ENCODE measurements at regions not wholly inside any gene's neighbourhood (a gene's known extent, or its start where the extent isn't known, plus 50 kb on each side); places are given as distances from the start of the nearest gene placed in this dataset.

DNA sequence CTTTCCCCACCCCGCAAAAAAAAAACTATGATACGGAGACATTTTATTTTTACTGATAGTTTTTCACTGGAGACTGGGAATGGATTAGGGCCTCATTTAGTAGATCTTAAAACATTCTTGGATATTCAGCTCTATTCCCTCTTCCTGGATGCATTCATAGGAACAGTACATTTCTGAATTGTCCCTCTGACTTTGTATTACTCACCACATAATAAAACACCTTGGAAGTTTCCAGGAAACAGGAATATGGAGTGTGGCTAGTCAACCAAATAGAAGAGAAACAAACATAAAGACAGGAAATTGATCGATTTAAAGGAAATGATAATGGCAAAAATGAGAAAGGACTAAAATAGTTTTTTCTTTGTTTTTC, 147.7 kb downstream of the GPX5 start:
- TF ChIP-seq CTCF (IDR thresholded peaks at IDR 0.05; ENCODE audit: insufficient read depth, low read length, poor library complexity, severe bottlenecking): no peak
- TF ChIP-seq EZH2phosphoT487 (conservative IDR thresholded peaks at IDR 0.05; ENCODE audit: low read length): no peak
